ENCODE measurements at regions not wholly inside any gene's neighbourhood (a gene's known extent, or its start where the extent isn't known, plus 50 kb on each side); places are given as distances from the start of the nearest gene placed in this dataset.

DNA sequence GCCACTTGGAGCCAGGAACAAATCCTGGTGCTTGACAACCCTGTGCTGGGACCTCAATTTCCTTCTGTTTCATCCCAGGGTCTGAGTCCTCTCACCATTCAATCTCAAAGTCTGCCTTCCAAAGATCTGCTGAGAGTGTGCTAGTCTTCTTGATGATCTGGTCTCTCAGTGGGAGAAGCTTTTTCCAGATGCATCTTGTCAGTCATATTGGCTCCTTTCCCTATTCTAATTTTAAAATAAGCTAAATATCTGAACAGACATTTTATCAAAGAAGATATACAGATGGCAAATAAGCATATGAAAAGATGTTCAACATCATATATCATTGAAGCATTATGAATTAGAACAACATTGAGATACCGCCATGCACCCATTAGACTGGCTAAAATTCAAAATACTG lies 469.3 kb downstream of the NEBL start:
- H3K4me3 ChIP-seq (ENCODE audit: low read depth, low read length): no peak overlapping the region
- H3K27me3 ChIP-seq (ENCODE audit: control insufficient read depth, insufficient read depth, low read length): no peaks in the 10 kb centered on the region
- TF ChIP-seq, protein P1, sequence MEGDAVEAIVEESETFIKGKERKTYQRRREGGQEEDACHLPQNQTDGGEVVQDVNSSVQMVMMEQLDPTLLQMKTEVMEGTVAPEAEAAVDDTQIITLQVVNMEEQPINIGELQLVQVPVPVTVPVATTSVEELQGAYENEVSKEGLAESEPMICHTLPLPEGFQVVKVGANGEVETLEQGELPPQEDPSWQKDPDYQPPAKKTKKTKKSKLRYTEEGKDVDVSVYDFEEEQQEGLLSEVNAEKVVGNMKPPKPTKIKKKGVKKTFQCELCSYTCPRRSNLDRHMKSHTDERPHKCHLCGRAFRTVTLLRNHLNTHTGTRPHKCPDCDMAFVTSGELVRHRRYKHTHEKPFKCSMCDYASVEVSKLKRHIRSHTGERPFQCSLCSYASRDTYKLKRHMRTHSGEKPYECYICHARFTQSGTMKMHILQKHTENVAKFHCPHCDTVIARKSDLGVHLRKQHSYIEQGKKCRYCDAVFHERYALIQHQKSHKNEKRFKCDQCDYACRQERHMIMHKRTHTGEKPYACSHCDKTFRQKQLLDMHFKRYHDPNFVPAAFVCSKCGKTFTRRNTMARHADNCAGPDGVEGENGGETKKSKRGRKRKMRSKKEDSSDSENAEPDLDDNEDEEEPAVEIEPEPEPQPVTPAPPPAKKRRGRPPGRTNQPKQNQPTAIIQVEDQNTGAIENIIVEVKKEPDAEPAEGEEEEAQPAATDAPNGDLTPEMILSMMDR (IDR thresholded peaks at IDR 0.05; ENCODE audit: insufficient read depth, low read depth, low read length): no peak
- ChIA-PET POLR2A (no interaction called here), CTCF (no interaction called here)
- no peaks in the 10 kb centered on the region for H3K36me3 ChIP-seq (ENCODE audit: control insufficient read depth, insufficient read depth, low read length)
- DNase-seq (ENCODE audit: low read depth): no peak

DNA sequence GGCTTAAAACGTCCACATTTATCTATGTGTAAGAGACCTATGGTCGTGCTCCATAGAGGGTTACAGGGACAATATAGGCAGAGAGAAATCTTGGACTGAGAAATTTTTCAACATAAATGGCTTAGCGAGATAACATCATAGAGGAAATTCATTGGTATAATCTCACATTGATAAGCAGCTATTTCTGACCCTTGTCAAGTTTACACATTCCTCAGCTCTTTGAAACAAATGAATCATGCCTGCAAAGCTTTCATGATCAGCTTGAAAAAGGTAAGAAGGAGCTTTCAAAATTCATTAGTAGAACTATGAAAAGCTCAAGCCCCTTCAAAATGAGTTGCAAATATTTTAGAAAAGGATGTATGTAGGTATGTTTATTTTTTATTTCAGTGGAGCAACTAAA lies 478.8 kb downstream of the NEBL start:
- Histone ChIP-seq H3K4me3 (ENCODE audit: low read depth, low read length) (no peak overlapping the region), H3K27me3 (ENCODE audit: control insufficient read depth, insufficient read depth, low read length) (no peaks in the 10 kb centered on the region), H3K36me3 (ENCODE audit: control insufficient read depth, insufficient read depth, low read length) (no peaks in the 10 kb centered on the region)
- CTCF ChIA-PET: no interaction called here
- no peak for DNase-seq (ENCODE audit: low read depth)
- POLR2A ChIA-PET: no interaction called here
- TF ChIP-seq, protein P1 (IDR thresholded peaks at IDR 0.05; ENCODE audit: insufficient read depth, low read depth, low read length): no peak

DNA sequence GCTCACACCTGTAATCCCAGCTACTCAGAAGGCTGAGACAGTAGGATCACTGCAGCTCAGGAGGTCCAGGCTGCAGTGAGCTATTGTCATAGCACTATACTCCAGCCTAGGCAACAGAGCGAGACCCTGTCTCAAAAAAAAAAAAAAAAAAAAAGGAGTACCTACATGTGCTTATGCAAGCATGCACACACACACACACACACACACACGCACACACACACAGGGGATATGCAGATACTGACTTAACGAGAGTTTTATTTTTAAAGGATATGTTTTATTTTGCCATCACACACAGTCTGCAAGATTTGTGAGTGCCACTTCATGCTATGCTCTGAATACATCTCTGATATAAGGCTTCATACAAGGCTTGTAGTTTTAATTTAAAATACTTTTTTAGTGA lies 479.3 kb downstream of the NEBL start:
- TF ChIP-seq, protein P1 (IDR thresholded peaks at IDR 0.05; ENCODE audit: insufficient read depth, low read depth, low read length): no peak
- Histone ChIP-seq H3K36me3 (ENCODE audit: control insufficient read depth, insufficient read depth, low read length) (no peaks in the 10 kb centered on the region), H3K27me3 (ENCODE audit: control insufficient read depth, insufficient read depth, low read length) (no peaks in the 10 kb centered on the region), H3K4me3 (ENCODE audit: low read depth, low read length) (no peak overlapping the region)
- ChIA-PET POLR2A (no interaction called here), CTCF (no interaction called here)
- DNase-seq (ENCODE audit: low read depth): no peak

DNA sequence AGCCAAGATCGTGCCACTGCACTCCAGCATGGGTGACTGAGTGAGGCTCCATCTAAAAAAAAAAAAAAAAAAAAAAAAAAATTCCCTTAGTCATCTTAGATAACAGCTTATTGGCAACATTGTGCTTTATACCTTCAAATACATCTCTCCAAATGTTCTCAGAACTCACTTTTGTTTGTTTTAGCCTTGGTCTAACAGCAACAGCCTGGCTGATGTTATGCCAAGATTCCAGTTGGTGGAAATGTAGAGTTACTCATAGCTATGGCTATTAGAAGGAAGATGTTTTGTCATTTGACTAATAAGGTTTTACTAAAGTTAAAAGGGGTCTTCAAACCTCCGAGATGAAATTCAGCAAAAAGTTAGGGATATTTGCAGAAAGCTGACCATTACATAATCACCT lies 481.4 kb downstream of the NEBL start:
- CTCF ChIA-PET: no interaction called here
- TF ChIP-seq, protein P1 (IDR thresholded peaks at IDR 0.05; ENCODE audit: insufficient read depth, low read depth, low read length): no peak

DNA sequence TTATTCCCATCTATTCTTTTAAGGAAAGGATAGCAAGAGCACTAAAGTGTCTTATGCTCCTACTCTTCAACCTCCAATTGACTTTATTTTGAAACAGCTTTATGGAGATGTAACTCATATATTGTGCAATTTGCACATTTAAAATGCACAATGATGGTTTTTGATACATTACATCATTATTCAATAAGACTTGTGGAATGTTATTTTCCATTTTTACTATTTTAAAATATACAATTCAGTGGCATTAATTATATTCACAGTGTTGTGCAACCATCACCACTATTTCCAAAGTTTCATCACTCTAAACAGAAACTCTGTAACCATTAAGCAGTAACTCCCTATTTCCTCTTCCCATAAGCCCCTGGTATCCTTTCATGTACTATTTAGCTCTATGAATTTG lies 489.8 kb downstream of the NEBL start:
- H3K36me3 ChIP-seq (ENCODE audit: control insufficient read depth, insufficient read depth, low read length): no peaks in the 10 kb centered on the region
- DNase-seq (ENCODE audit: low read depth): no peak
- ChIA-PET CTCF (interaction anchor here (0.6 kb wide), 1 partner anchor 241 kb away, joined by 3 read pairs; no protein-coding TSS in a partner anchor), POLR2A (no interaction called here)
- no peaks in the 10 kb centered on the region for H3K27me3 ChIP-seq (ENCODE audit: control insufficient read depth, insufficient read depth, low read length)
- TF ChIP-seq, protein P1 (IDR thresholded peaks at IDR 0.05; ENCODE audit: insufficient read depth, low read depth, low read length): no peak
- H3K4me3 ChIP-seq (ENCODE audit: low read depth, low read length): no peak overlapping the region

More for the DNA sequence above, 481.4 kb downstream of the NEBL start:
- H3K27me3 ChIP-seq (ENCODE audit: control insufficient read depth, insufficient read depth, low read length): no peaks in the 10 kb centered on the region
- POLR2A ChIA-PET: no interaction called here
- DNase-seq (ENCODE audit: low read depth): no peak
- no peak overlapping the region for H3K4me3 ChIP-seq (ENCODE audit: low read depth, low read length)
- H3K36me3 ChIP-seq (ENCODE audit: control insufficient read depth, insufficient read depth, low read length): no peaks in the 10 kb centered on the region
